Nephron progenitor cell (in vitro differentiated cells): ENCODE measurements at regions not wholly inside any gene's neighbourhood (a gene's known extent, or its start where the extent isn't known, plus 50 kb on each side); places are given as distances from the start of the nearest gene placed in this dataset.
"Not testable (repeated sequence)": the region's sequence is repeated elsewhere in the genome, so short reads cannot be mapped to it uniquely, and the experiment has no call there.

Experiments used
- DNase-seq: peaks from one replicate; pipeline ENCODE4 v3.0.0; 2021
- H3K27ac Mint-ChIP-seq: 2 replicates; pipeline ENCODE4 v1.8.0; 2021; ENCODE audit warnings: mild to moderate bottlenecking, moderate library complexity, mixed read lengths
- H3K27me3 Mint-ChIP-seq: 2 replicates; pipeline ENCODE4 v1.8.0; 2021; ENCODE audit warnings: mild to moderate bottlenecking, low read depth, mixed read lengths; ENCODE audit not compliant: poor library complexity
- H3K36me3 Mint-ChIP-seq: 2 replicates; pipeline ENCODE4 v1.8.0; 2021; ENCODE audit warnings: low read depth, mixed read lengths
- H3K4me1 Mint-ChIP-seq: 2 replicates; pipeline ENCODE4 v1.8.0; 2021; ENCODE audit warnings: mixed read lengths
- H3K4me3 Mint-ChIP-seq: 2 replicates; pipeline ENCODE4 v1.8.0; 2021; ENCODE audit warnings: mild to moderate bottlenecking, moderate library complexity, mixed read lengths
- H3K9me3 Mint-ChIP-seq: 2 replicates; pipeline ENCODE4 v1.8.0; 2021; ENCODE audit warnings: mild to moderate bottlenecking, moderate library complexity, mixed read lengths
- CTCF ChIP-seq: fragments of 200-600 bp; sonication (generic); IDR thresholded peaks from 2 replicates; pipeline ENCODE4 v1.5.0; 2021; ENCODE audit warnings: antibody characterized with exemption

GRCh38 chr5:154542581-154542980 is 64.6 kb upstream of the HAND1 start:
- TF ChIP-seq CTCF: no peak
- Mint-ChIP-seq H3K9me3 (no peaks in the 10 kb centered on the region), H3K4me1 (peaks cover 26% of the 10 kb centered on the region), H3K36me3 (no peaks in the 10 kb centered on the region), H3K27me3 (peaks cover 17% of the 10 kb centered on the region), H3K27ac (peak overlapping the region; percentile 7), H3K4me3 (no peak overlapping the region)
- DNase-seq: no peak

DNA sequence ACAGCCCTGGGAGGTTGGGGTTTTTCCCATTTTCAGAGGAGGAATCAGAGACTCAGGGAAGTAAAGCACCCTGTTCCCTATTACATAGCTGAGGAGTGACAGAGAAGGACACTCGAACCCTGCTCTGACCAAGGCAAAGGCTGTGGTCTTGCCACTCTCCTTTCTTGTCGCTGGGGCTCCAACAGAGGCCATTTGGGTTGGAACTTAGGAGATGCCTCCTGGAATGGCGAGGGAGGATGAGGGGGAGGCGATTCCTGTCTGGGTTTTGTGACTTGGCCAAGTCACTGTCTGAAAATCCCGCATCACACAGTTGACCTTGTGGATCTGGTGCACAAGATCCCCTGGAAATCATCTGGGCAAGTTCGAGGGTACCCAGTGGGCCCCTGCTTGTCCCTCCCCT is 64.0 kb upstream of the HAND1 start:
- no peak for TF ChIP-seq CTCF
- Mint-ChIP-seq H3K4me1 (peaks cover 26% of the 10 kb centered on the region), H3K4me3 (no peak overlapping the region), H3K9me3 (no peaks in the 10 kb centered on the region), H3K36me3 (no peaks in the 10 kb centered on the region), H3K27ac (no peak overlapping the region), H3K27me3 (peaks cover 17% of the 10 kb centered on the region)
- DNase-seq: no peak

DNA sequence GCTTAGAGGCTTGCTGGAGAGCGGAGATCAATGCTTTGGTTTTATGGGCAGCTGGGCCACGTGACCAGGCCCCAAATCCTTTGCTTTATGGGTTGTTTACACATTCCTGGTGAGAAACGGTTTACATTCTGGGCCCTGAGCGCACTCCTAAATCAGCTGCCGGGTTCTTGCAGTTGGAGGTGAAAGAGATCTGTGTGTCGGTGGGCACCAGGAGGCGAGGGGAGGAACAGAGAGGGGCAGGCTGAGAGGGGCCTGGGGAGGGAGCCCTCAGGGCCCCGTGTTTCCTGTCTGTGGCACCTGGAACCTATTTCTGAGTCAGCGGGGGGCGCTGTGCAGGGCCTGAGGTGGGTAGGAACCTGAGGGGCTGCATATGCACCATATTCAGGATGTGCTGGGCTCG is 63.5 kb upstream of the HAND1 start:
- DNase-seq: peak; percentile 34
- Mint-ChIP-seq H3K4me3 (no peak overlapping the region), H3K27me3 (peaks cover 17% of the 10 kb centered on the region), H3K9me3 (no peaks in the 10 kb centered on the region), H3K36me3 (no peaks in the 10 kb centered on the region), H3K4me1 (peaks cover 26% of the 10 kb centered on the region), H3K27ac (no peak overlapping the region)
- TF ChIP-seq CTCF: no peak

GRCh38 chr5:154540600-154540999 is 62.6 kb upstream of the HAND1 start:
- no peak overlapping the region for H3K27ac Mint-ChIP-seq
- H3K4me1 Mint-ChIP-seq: peaks cover 26% of the 10 kb centered on the region
- H3K36me3 Mint-ChIP-seq: no peaks in the 10 kb centered on the region
- H3K27me3 Mint-ChIP-seq: peaks cover 17% of the 10 kb centered on the region
- no peaks in the 10 kb centered on the region for H3K9me3 Mint-ChIP-seq
- TF ChIP-seq CTCF: no peak
- H3K4me3 Mint-ChIP-seq: no peak overlapping the region
- DNase-seq: no peak

GRCh38 chr5:154538492-154538891 is 60.5 kb upstream of the HAND1 start:
- Mint-ChIP-seq H3K27ac (no peak overlapping the region), H3K36me3 (no peaks in the 10 kb centered on the region), H3K27me3 (peaks cover 30% of the 10 kb centered on the region), H3K4me1 (peaks cover 26% of the 10 kb centered on the region), H3K4me3 (no peak overlapping the region), H3K9me3 (no peaks in the 10 kb centered on the region)
- DNase-seq: no peak
- TF ChIP-seq CTCF: no peak

- not testable (repeated sequence) for H3K27ac Mint-ChIP-seq, H3K4me1 Mint-ChIP-seq, H3K4me3 Mint-ChIP-seq, H3K36me3 Mint-ChIP-seq, DNase-seq, H3K9me3 Mint-ChIP-seq
- peaks cover 16% of the 10 kb centered on the region for H3K27me3 Mint-ChIP-seq
Observed at GRCh38 chr5:154536439-154536838, 58.4 kb upstream of the HAND1 start.
